ENCODE measurements at regions not wholly inside any gene's neighbourhood (a gene's known extent, or its start where the extent isn't known, plus 50 kb on each side); places are given as distances from the start of the nearest gene placed in this dataset.
"Not testable (repeated sequence)": the region's sequence is repeated elsewhere in the genome, so short reads cannot be mapped to it uniquely, and the experiment has no call there.

GRCh38 chr2:31736695-31737454, 156.1 kb upstream of the SRD5A2 start:
- no peak for DNase-seq (ENCODE audit: low spot score)
- no peak for FAIRE-seq

GRCh38 chr2:31735716-31736115, 155.0 kb upstream of the SRD5A2 start:
- DNase-seq (ENCODE audit: low spot score) (no peak), FAIRE-seq (no peak)

GRCh38 chr2:31729442-31730092, 148.8 kb upstream of the SRD5A2 start:
- no peak for FAIRE-seq
- DNase-seq (ENCODE audit: low spot score) = peak; percentile 49

GRCh38 chr2:31729065-31729439, 148.3 kb upstream of the SRD5A2 start:
- FAIRE-seq (no peak), DNase-seq (ENCODE audit: low spot score) (no peak)

GRCh38 chr2:31728406-31729064, 147.8 kb upstream of the SRD5A2 start:
- no peak for DNase-seq (ENCODE audit: low spot score)
- no peak for FAIRE-seq

GRCh38 chr2:31726457-31726856, 145.7 kb upstream of the SRD5A2 start:
- DNase-seq (ENCODE audit: low spot score) (no peak), FAIRE-seq (no peak)

GRCh38 chr2:31725444-31725843, 144.7 kb upstream of the SRD5A2 start:
- FAIRE-seq (no peak), DNase-seq (ENCODE audit: low spot score) (no peak)

- no peak for DNase-seq (ENCODE audit: low spot score)
- FAIRE-seq = no peak
Observed at GRCh38 chr2:31711737-31712136, 131.0 kb upstream of the SRD5A2 start.

- no peak for DNase-seq (ENCODE audit: low spot score)
- FAIRE-seq = no peak
Observed at GRCh38 chr2:31710121-31710520, 129.4 kb upstream of the SRD5A2 start.

- DNase-seq (ENCODE audit: low spot score) (no peak), FAIRE-seq (no peak)
Observed at GRCh38 chr2:31707992-31708391, 127.3 kb upstream of the SRD5A2 start.

- no peak for DNase-seq (ENCODE audit: low spot score)
Observed at GRCh38 chr2:31704561-31705212, 123.9 kb upstream of the SRD5A2 start.

GRCh38 chr2:31703253-31703652, 122.5 kb upstream of the SRD5A2 start:
- no peak for FAIRE-seq
- DNase-seq (ENCODE audit: low spot score) = no peak

More at GRCh38 chr2:31704561-31705212, 123.9 kb upstream of the SRD5A2 start:
- FAIRE-seq = no peak

- FAIRE-seq = no peak
- DNase-seq (ENCODE audit: low spot score) = no peak
Observed at GRCh38 chr2:31698722-31699121, 118.0 kb upstream of the SRD5A2 start.

- no peak for FAIRE-seq
- DNase-seq (ENCODE audit: low spot score) = no peak
Observed at GRCh38 chr2:31696068-31696467, 115.3 kb upstream of the SRD5A2 start.

GRCh38 chr2:31694444-31694843, 113.7 kb upstream of the SRD5A2 start:
- no peak for DNase-seq (ENCODE audit: low spot score)
- FAIRE-seq = no peak

GRCh38 chr2:31693882-31694281, 113.1 kb upstream of the SRD5A2 start:
- DNase-seq (ENCODE audit: low spot score) = no peak
- no peak for FAIRE-seq

- FAIRE-seq = no peak
- no peak for DNase-seq (ENCODE audit: low spot score)
Observed at GRCh38 chr2:31688282-31688681, 107.5 kb upstream of the SRD5A2 start.

- FAIRE-seq; DNase-seq (ENCODE audit: low spot score): not testable (repeated sequence)
Observed at GRCh38 chr2:31683506-31683905, 102.8 kb upstream of the SRD5A2 start.

- DNase-seq (ENCODE audit: low spot score) (no peak), FAIRE-seq (no peak)
Observed at GRCh38 chr2:31675485-31675901, 94.8 kb upstream of the SRD5A2 start.

- FAIRE-seq (no peak), DNase-seq (ENCODE audit: low spot score) (no peak)
Observed at GRCh38 chr2:31674446-31674845, 93.7 kb upstream of the SRD5A2 start.

GRCh38 chr2:31666878-31667277, 86.1 kb upstream of the SRD5A2 start:
- FAIRE-seq (no peak), DNase-seq (ENCODE audit: low spot score) (no peak)
